ENCODE measurements at regions not wholly inside any gene's neighbourhood (a gene's known extent, or its start where the extent isn't known, plus 50 kb on each side); places are given as distances from the start of the nearest gene placed in this dataset.

DNA sequence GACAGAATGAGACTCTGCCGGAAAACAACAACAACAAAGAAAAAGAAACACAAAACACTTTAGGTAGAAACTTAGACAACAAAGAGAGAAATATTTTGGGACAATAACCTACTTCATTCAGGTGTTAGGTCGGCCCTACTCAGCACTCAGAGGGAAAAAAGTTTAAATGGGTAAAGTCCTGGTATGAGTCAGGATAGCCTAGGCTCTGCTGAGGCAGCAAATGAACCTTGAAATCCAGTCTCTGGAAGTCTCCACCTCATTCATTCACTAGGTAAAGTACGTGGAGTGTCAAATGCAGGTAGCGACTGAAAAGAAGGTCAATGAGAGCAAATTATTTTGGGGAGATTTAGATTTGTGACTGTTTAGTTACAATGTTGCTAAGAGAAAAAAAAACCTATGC, 127.4 kb downstream of the FHDC1 start:
- Histone ChIP-seq H3K4me2 (ENCODE audit: insufficient read depth, insufficient read length, low read length) (no peak overlapping the region), H3K23me2 (ENCODE audit: insufficient read length, low read depth, low read length, poor library complexity, severe bottlenecking) (no peaks in the 10 kb centered on the region), H4K91ac (ENCODE audit: insufficient read length, low read depth, low read length) (no peak overlapping the region), H3K9me3 (ENCODE audit: control insufficient read depth, low read depth, low read length) (no peaks in the 10 kb centered on the region), H2AFZ (ENCODE audit: low read length) (no peak overlapping the region), H3K14ac (ENCODE audit: insufficient read depth, low read length) (no peak overlapping the region), H2BK20ac (ENCODE audit: low read depth, low read length, poor library complexity, severe bottlenecking) (no peak overlapping the region), H3K23ac (ENCODE audit: insufficient read length, low read depth, low read length) (no peak overlapping the region), H2BK120ac (ENCODE audit: low read depth, low read length, poor library complexity, severe bottlenecking) (no peak overlapping the region), H3K9ac (ENCODE audit: extremely low read depth, insufficient read length, low read length) (no peak overlapping the region), H3K27ac (ENCODE audit: insufficient read length, low read depth, low read length) (no peak overlapping the region), H3T11ph (ENCODE audit: low read length) (no peak overlapping the region), H4K8ac (replicated peaks; ENCODE audit: insufficient read length, low read depth, low read length) (no peak overlapping the region), H2AK5ac (ENCODE audit: insufficient read length, low read length) (no peak overlapping the region), H2BK12ac (ENCODE audit: insufficient read length, low read depth, low read length) (no peak overlapping the region), H4K20me1 (ENCODE audit: control insufficient read depth, insufficient read depth, insufficient read length) (no peaks in the 10 kb centered on the region), H3K56ac (ENCODE audit: insufficient read length, low read depth, low read length) (no peak overlapping the region), H3K79me1 (ENCODE audit: insufficient read depth, low read depth, low read length, poor library complexity, severe bottlenecking) (no peaks in the 10 kb centered on the region), H3K4ac (ENCODE audit: low read depth, low read length) (no peak overlapping the region), H3K79me2 (ENCODE audit: insufficient read depth, low read length) (no peaks in the 10 kb centered on the region), H2BK5ac (ENCODE audit: insufficient read length, low read length) (no peak overlapping the region), H3K27me3 (ENCODE audit: insufficient read depth, low read length) (no peaks in the 10 kb centered on the region), H2BK15ac (ENCODE audit: low read depth, low read length) (no peak overlapping the region), H3K4me1 (ENCODE audit: insufficient read depth, low read length) (peaks cover 9% of the 10 kb centered on the region; the same call in 1 of the 2 replicates), H3K18ac (ENCODE audit: insufficient read length, low read depth, low read length) (no peak overlapping the region), H4K5ac (ENCODE audit: insufficient read length, low read depth, low read length) (no peak overlapping the region)
- no peaks in the 10 kb centered on the region for H3K36me3 Mint-ChIP-seq (ENCODE audit: insufficient read depth in 1 of 3, low read depth in 3 of 3)
- no peaks in the 10 kb centered on the region for H3K9me3 Mint-ChIP-seq
- DNase-seq = no peak
- H3K4me1 Mint-ChIP-seq = peaks cover 15 to 22% of the 10 kb centered on the region in 2 experiments
- no peaks in the 10 kb centered on the region for H3K27me3 Mint-ChIP-seq (ENCODE audit: low read depth)
- H3K27ac Mint-ChIP-seq = no peak overlapping the region
- no peak overlapping the region for H3K4me3 Mint-ChIP-seq
- TF ChIP-seq, protein P1, sequence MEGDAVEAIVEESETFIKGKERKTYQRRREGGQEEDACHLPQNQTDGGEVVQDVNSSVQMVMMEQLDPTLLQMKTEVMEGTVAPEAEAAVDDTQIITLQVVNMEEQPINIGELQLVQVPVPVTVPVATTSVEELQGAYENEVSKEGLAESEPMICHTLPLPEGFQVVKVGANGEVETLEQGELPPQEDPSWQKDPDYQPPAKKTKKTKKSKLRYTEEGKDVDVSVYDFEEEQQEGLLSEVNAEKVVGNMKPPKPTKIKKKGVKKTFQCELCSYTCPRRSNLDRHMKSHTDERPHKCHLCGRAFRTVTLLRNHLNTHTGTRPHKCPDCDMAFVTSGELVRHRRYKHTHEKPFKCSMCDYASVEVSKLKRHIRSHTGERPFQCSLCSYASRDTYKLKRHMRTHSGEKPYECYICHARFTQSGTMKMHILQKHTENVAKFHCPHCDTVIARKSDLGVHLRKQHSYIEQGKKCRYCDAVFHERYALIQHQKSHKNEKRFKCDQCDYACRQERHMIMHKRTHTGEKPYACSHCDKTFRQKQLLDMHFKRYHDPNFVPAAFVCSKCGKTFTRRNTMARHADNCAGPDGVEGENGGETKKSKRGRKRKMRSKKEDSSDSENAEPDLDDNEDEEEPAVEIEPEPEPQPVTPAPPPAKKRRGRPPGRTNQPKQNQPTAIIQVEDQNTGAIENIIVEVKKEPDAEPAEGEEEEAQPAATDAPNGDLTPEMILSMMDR (conservative IDR thresholded peaks at IDR 0.05) = no peak
- no CpG with 5 or more reads among the region's 4 CpGs for WGBS (ENCODE audit: extremely low coverage, insufficient read length, low lambda C conversion rate)

Measured in H9 (cell line).